RWPE1 (cell line): ENCODE measurements at regions not wholly inside any gene's neighbourhood (a gene's known extent, or its start where the extent isn't known, plus 50 kb on each side); places are given as distances from the start of the nearest gene placed in this dataset.
"Not testable (repeated sequence)": the region's sequence is repeated elsewhere in the genome, so short reads cannot be mapped to it uniquely, and the experiment has no call there.

ENCODE experiments used
- CTCF ChIA-PET: fragments of 350-600 bp; sonication (Branson Sonifier 250); formaldehyde crosslinking; extraction: SDS; loops from one replicate; lab custom pipeline; 2021; lab: Yijun Ruan, JAX
- POLR2A ChIA-PET: fragments of 400-600 bp; formaldehyde crosslinking; extraction: SDS; loops from one replicate; lab custom pipeline; 2020; ENCODE audit warnings: antibody characterized with exemption; ENCODE audit not compliant: low non-redundant PET; lab: Yijun Ruan, JAX
- DNase-seq: peaks from one replicate; pipeline ENCODE4 v3.0.0; 2012; ENCODE audit warnings: low spot score
- H3K27ac ChIP-seq: fragments of 450-650 bp; 2 replicates; pipeline ENCODE4 v1.5.1; 2017
- CTCF ChIP-seq: fragments of 450-650 bp; conservative IDR thresholded peaks from 2 replicates; pipeline ENCODE4 v1.5.1; 2017; ENCODE audit warnings: low read depth, mild to moderate bottlenecking

- CTCF ChIA-PET, result no interaction called here
- POLR2A ChIA-PET, result no interaction called here
- H3K27ac ChIP-seq, result no peak overlapping the region
- DNase-seq, result no peak
- no peak for TF ChIP-seq CTCF
Observed at GRCh38 chr16:7804635-7805195, 472.1 kb downstream of the RBFOX1 start.

- no peak for TF ChIP-seq CTCF
- ChIA-PET CTCF (no interaction called here), POLR2A (no interaction called here)
- H3K27ac ChIP-seq, result no peak overlapping the region
- no peak for DNase-seq
Observed at GRCh38 chr16:7792346-7792745, 459.7 kb downstream of the RBFOX1 start.

- no peak for TF ChIP-seq CTCF
- H3K27ac ChIP-seq, result no peak overlapping the region
- DNase-seq, result no peak
- POLR2A ChIA-PET, result no interaction called here
- CTCF ChIA-PET, result no interaction called here
Observed at GRCh38 chr16:7791028-7791590, 458.5 kb downstream of the RBFOX1 start.

- TF ChIP-seq CTCF, result no peak
- no peak overlapping the region for H3K27ac ChIP-seq
- POLR2A ChIA-PET, result no interaction called here
- CTCF ChIA-PET, result no interaction called here
- no peak for DNase-seq
Observed at GRCh38 chr16:7775072-7775488, 442.4 kb downstream of the RBFOX1 start.

- no peak for DNase-seq
- POLR2A ChIA-PET, result no interaction called here
- no peak overlapping the region for H3K27ac ChIP-seq
- TF ChIP-seq CTCF, result no peak
- CTCF ChIA-PET, result no interaction called here
Observed at GRCh38 chr16:7772722-7773121, 440.1 kb downstream of the RBFOX1 start.

GRCh38 chr16:7769091-7769490 lies 436.4 kb downstream of the RBFOX1 start:
- POLR2A ChIA-PET, result interaction anchor here (0.7 kb wide), 1 partner anchor 35 kb away, joined by 3 read pairs; no protein-coding TSS in a partner anchor
- H3K27ac ChIP-seq, CTCF ChIA-PET, DNase-seq: not testable (repeated sequence)

GRCh38 chr16:7765079-7765550 lies 432.5 kb downstream of the RBFOX1 start:
- ChIA-PET CTCF (no interaction called here), POLR2A (no interaction called here)
- no peak for TF ChIP-seq CTCF
- no peak overlapping the region for H3K27ac ChIP-seq
- DNase-seq, result no peak
